GM23248 (cell line): ENCODE measurements at regions not wholly inside any gene's neighbourhood (a gene's known extent, or its start where the extent isn't known, plus 50 kb on each side); places are given as distances from the start of the nearest gene placed in this dataset. TPM values are rescaled to one million over a fixed set of nuclear protein-coding genes. Genes with fewer than 3 reads are reported as not detected.

Experiments used
- DNase-seq: peaks from one replicate; pipeline ENCODE4 v3.0.0-alpha.2; 2015
- H2AFZ ChIP-seq: fragments of 200-600 bp; sonication (generic); 2 replicates; pipeline ENCODE4 v1.6.1; 2016; ENCODE audit warnings: antibody characterized with exemption
- H3F3A ChIP-seq: fragments of 200-600 bp; sonication (generic); 2 replicates; pipeline ENCODE4 v1.6.1; 2016; ENCODE audit warnings: mild to moderate bottlenecking, antibody characterized with exemption, mixed run types; ENCODE audit not compliant: insufficient read depth
- H3K27ac ChIP-seq: fragments of 200-600 bp; sonication (generic); 2 replicates; pipeline ENCODE4 v1.5.1; 2016; ENCODE audit warnings: mild to moderate bottlenecking
- H3K27me3 ChIP-seq: fragments of 200-600 bp; sonication (generic); replicated peaks from 2 replicates; pipeline ENCODE4 v1.6.1; 2016; ENCODE audit warnings: mild to moderate bottlenecking; ENCODE audit not compliant: insufficient read depth
- H3K36me3 ChIP-seq: fragments of 200-600 bp; sonication (generic); 2 replicates; pipeline ENCODE4 v1.6.1; 2016; ENCODE audit warnings: low read depth, mild to moderate bottlenecking
- H3K4me1 ChIP-seq: fragments of 200-600 bp; sonication (generic); 2 replicates; pipeline ENCODE4 v1.6.1; 2016; ENCODE audit warnings: mild to moderate bottlenecking; ENCODE audit not compliant: insufficient read depth
- H3K4me2 ChIP-seq: fragments of 200-600 bp; sonication (generic); one replicate; pipeline ENCODE4 v1.6.1; 2016; ENCODE audit warnings: mild to moderate bottlenecking; ENCODE audit not compliant: unreplicated experiment
- H3K4me3 ChIP-seq: fragments of 200-600 bp; sonication (generic); 2 replicates; pipeline ENCODE4 v1.5.1; 2016; ENCODE audit warnings: mild to moderate bottlenecking
- H3K79me2 ChIP-seq: fragments of 200-600 bp; sonication (generic); 2 replicates; pipeline ENCODE4 v1.6.1; 2016; ENCODE audit warnings: mild to moderate bottlenecking; ENCODE audit not compliant: insufficient read depth
- H3K9ac ChIP-seq: fragments of 200-600 bp; sonication (generic); 2 replicates; pipeline ENCODE4 v1.6.1; 2016; ENCODE audit warnings: mild to moderate bottlenecking
- H3K9me2 ChIP-seq: fragments of 200-600 bp; sonication (generic); 2 replicates; pipeline ENCODE4 v1.6.1; 2016; ENCODE audit warnings: mixed run types, mild to moderate bottlenecking, moderate library complexity; ENCODE audit not compliant: insufficient read depth
- H3K9me3 ChIP-seq: fragments of 200-600 bp; sonication (generic); one replicate; pipeline ENCODE4 v1.6.1; 2017; ENCODE audit warnings: low read depth
- H4K20me1 ChIP-seq: fragments of 200-600 bp; sonication (generic); 2 replicates; pipeline ENCODE4 v1.6.0; 2016; ENCODE audit not compliant: insufficient read depth
- EZH2 ChIP-seq: fragments of 200-600 bp; sonication (generic); IDR thresholded peaks from 2 replicates; pipeline ENCODE4 v1.6.1; 2018; ENCODE audit warnings: antibody characterized with exemption, mild to moderate bottlenecking; ENCODE audit not compliant: insufficient read depth, poor library complexity, severe bottlenecking
- EZH2phosphoT487 ChIP-seq: fragments of 200-600 bp; sonication (generic); IDR thresholded peaks from 2 replicates; pipeline ENCODE4 v1.6.1; 2018; ENCODE audit warnings: antibody characterized with exemption, moderate library complexity, mild to moderate bottlenecking, low read depth; ENCODE audit not compliant: insufficient read depth
- WGBS, 2 experiments: methylation state at CpG; one replicate each; pipeline ENCODE4 v1.1.6; 2015 to 2017; ENCODE audit warnings: low lambda C conversion rate in 2 of 2, low coverage in 1 of 2; ENCODE audit errors: missing lambda C conversion rate in 2 of 2; 5-methylcytosine and 5-hydroxymethylcytosine counted together
- in situ Hi-C: fragments of 300-500 bp; cut with MboI; formaldehyde crosslinking; loops from 2 replicates; pipeline ENCODE4 v1.15.0; 2020
- microRNA counts: library from miRNA; unstranded; fragments of <30 nt; microRNA quantifications from one replicate; lab custom pipeline; 2016
- microRNA-seq: library from miRNA; unstranded; fragments of <30 nt; microRNA quantifications from one replicate; pipeline ENCODE4, GENCODE V29; 2016; ENCODE audit warnings: borderline number of aligned reads
- small RNA-seq: library from RNA; depleted of rRNA; stranded (forward); fragments of <200 nt; gene quantifications from one replicate; pipeline ENCODE3, GENCODE V24; 2014; ENCODE audit warnings: low read depth, low replicate concordance

GRCh38 chr6:19761121-19761520 lies 76.0 kb upstream of the ID4 start:
- in situ Hi-C loops, result no loop called here
- Histone ChIP-seq H3K27ac (no peak overlapping the region), H3K4me2 (no peak overlapping the region), H3K9me2 (no peaks in the 10 kb centered on the region), H3K27me3 (no peaks in the 10 kb centered on the region), H3K79me2 (no peaks in the 10 kb centered on the region), H3K9ac (no peak overlapping the region), H3F3A (peaks cover 41% of the 10 kb centered on the region), H3K36me3 (no peaks in the 10 kb centered on the region), H3K9me3 (no peaks in the 10 kb centered on the region), H4K20me1 (no peaks in the 10 kb centered on the region), H2AFZ (no peak overlapping the region), H3K4me3 (no peak overlapping the region), H3K4me1 (peaks cover 40% of the 10 kb centered on the region)
- no peak for TF ChIP-seq EZH2phosphoT487
- TF ChIP-seq EZH2, result no peak
- DNase-seq, result no peak
- WGBS, 2 experiments, result 96 to 100% methylated on average over 1 of the region's 1 CpG

- no peaks in the 10 kb centered on the region for H4K20me1 ChIP-seq
- no peak overlapping the region for H3K4me3 ChIP-seq
- no peak overlapping the region for H3K9ac ChIP-seq
- H3K4me1 ChIP-seq, result no peaks in the 10 kb centered on the region; the same call in 1 of the 2 replicates
- no peak overlapping the region for H2AFZ ChIP-seq
- TF ChIP-seq EZH2phosphoT487, result no peak
- no peak for TF ChIP-seq EZH2
- peak; percentile 73 for DNase-seq
- H3K36me3 ChIP-seq, result no peaks in the 10 kb centered on the region
- H3K9me3 ChIP-seq, result no peaks in the 10 kb centered on the region
- 72 to 78% methylated on average over 5 of the region's 5 CpGs for WGBS, 2 experiments
- H3F3A ChIP-seq, result no peaks in the 10 kb centered on the region
- H3K9me2 ChIP-seq, result no peaks in the 10 kb centered on the region
- no peak overlapping the region for H3K4me2 ChIP-seq
- no peak overlapping the region for H3K27ac ChIP-seq
- no peaks in the 10 kb centered on the region for H3K27me3 ChIP-seq
- no peaks in the 10 kb centered on the region for H3K79me2 ChIP-seq
- in situ Hi-C loops, result no loop called here
Observed at GRCh38 chr6:19771753-19772336, 65.3 kb upstream of the ID4 start.

DNA sequence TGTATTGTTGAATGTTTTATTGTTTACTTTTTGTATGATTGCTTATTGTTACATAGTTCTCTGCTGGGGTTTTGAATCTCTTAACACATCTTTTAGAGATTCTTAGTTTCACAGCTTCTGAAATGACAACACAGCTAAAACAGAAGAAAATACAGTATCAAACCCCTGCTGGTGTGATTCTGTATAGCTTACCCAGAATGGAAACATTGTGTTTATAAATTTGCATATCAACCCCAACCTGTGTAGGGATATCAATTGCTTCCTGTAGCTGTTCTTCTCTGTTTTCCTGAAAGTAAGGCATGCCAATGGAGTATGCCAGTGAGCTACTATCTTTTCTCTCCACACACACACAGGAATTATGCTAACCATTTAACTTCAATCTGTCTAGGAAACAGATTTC lies 64.3 kb upstream of the ID4 start:
- Histone ChIP-seq H3K79me2 (no peaks in the 10 kb centered on the region), H3K9me3 (no peaks in the 10 kb centered on the region), H3K36me3 (no peaks in the 10 kb centered on the region), H3K4me2 (no peak overlapping the region), H3F3A (no peaks in the 10 kb centered on the region), H3K27ac (no peak overlapping the region), H3K9ac (no peak overlapping the region), H2AFZ (no peak overlapping the region), H3K4me1 (no peaks in the 10 kb centered on the region; the same call in 1 of the 2 replicates), H3K27me3 (no peaks in the 10 kb centered on the region), H3K9me2 (no peaks in the 10 kb centered on the region), H4K20me1 (no peaks in the 10 kb centered on the region), H3K4me3 (no peak overlapping the region)
- no peak for DNase-seq
- TF ChIP-seq EZH2, result no peak
- TF ChIP-seq EZH2phosphoT487, result no peak
- in situ Hi-C loops, result no loop called here

DNA sequence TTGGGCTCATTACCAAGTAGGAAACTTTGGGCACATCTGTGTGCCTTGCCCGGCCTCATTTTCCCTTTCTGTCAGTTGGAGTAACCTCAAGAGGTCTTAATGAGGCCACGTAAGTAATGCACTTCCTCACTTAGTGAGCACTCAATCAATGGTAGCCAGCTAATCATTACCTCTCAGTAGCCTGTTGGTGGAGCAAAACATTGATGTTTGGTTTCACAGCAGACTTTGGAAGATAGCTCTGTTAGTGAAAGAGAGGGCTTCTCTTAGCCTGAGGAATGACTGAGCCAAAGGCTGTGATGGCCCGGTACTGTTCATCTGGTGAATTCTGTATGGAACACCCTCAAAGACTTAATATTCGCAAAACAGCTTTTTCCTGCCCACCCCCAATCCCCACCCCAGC lies 55.9 kb upstream of the ID4 start:
- DNase-seq, result no peak
- Histone ChIP-seq H4K20me1 (no peaks in the 10 kb centered on the region), H3K27ac (no peak overlapping the region), H3K9ac (no peak overlapping the region), H2AFZ (no peak overlapping the region), H3K79me2 (no peaks in the 10 kb centered on the region), H3K9me2 (no peaks in the 10 kb centered on the region), H3K36me3 (no peaks in the 10 kb centered on the region), H3K27me3 (no peaks in the 10 kb centered on the region), H3K9me3 (no peaks in the 10 kb centered on the region), H3F3A (no peaks in the 10 kb centered on the region), H3K4me1 (0 out of 2 replicates have a peak, but pooled peaks cover 7% of the 10 kb centered on the region), H3K4me2 (no peak overlapping the region), H3K4me3 (no peak overlapping the region)
- TF ChIP-seq EZH2 (no peak), EZH2phosphoT487 (no peak)
- in situ Hi-C loops, result no loop called here
- 66% methylated on average over 4 of the region's 4 CpGs for WGBS, 2 experiments

DNA sequence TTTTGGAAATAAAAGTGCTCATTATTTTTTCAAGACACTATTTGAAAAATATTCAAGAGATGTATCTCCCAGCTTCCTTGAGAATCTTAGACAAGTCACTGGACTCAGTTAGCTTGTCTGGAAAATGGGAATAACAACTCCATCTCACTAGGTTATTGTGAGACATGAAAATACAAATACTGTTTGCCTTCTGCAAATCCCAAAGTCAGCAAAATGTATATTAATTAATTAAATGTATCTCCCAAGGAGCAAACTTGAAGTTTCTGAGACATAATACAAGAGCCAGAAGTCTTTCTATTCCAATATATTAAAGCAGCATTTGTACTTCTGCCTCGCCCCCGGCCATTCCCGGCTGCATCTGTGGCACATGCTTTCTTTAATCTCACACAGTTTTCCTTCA lies 54.6 kb upstream of the ID4 start:
- no peak overlapping the region for H3K4me3 ChIP-seq
- no peak for DNase-seq
- H3K79me2 ChIP-seq, result no peaks in the 10 kb centered on the region
- no peaks in the 10 kb centered on the region for H3F3A ChIP-seq
- no peak overlapping the region for H3K4me2 ChIP-seq
- in situ Hi-C loops, result no loop called here
- H3K36me3 ChIP-seq, result no peaks in the 10 kb centered on the region
- no peak overlapping the region for H3K9ac ChIP-seq
- H3K9me3 ChIP-seq, result no peaks in the 10 kb centered on the region
- no peak overlapping the region for H3K27ac ChIP-seq
- WGBS, 2 experiments, result 88 to 94% methylated on average over 3 of the region's 3 CpGs
- no peaks in the 10 kb centered on the region for H3K9me2 ChIP-seq
- H2AFZ ChIP-seq, result no peak overlapping the region
- H4K20me1 ChIP-seq, result no peaks in the 10 kb centered on the region
- 0 out of 2 replicates have a peak, but pooled peaks cover 7% of the 10 kb centered on the region for H3K4me1 ChIP-seq
- no peaks in the 10 kb centered on the region for H3K27me3 ChIP-seq
- TF ChIP-seq EZH2phosphoT487, result no peak

MicroRNA genes in the stretch of these regions (microRNA counts, 767-probe panel; counts per million panel counts)
- 447 counts per million, percentile 86 among the panel's probes with 10 or more counts for microRNA hsa-miR-548a-3p (lab: Ali Mortazavi, UCI)

Small RNAs in the stretch of these regions (microRNA-seq; reads per million reads assigned to microRNA genes)
- gene MIR548A1, result not detected

Small RNAs in the stretch of these regions (small RNA-seq; reads per million reads assigned to genes)
- gene MIR548A1 (not detected), gene RNA5SP205 (not detected), gene RNU6-801P (not detected)
